Body of pancreas (tissue), 4 donors: ENCODE measurements at regions not wholly inside any gene's neighbourhood (a gene's known extent, or its start where the extent isn't known, plus 50 kb on each side); places are given as distances from the start of the nearest gene placed in this dataset.

Experiments used
- ATAC-seq: fragments of 150-250 bp; one replicate; pipeline ENCODE4 v1.9.1; 2016
- DNase-seq, 4 donors: peaks; one replicate each; pipeline ENCODE4 v3.0.0-alpha.2; 2019
- H3K27ac ChIP-seq, 4 donors: fragments of 200-600 bp; sonication (generic); 1 replicate in 3 of 4; 2 replicates in 1 of 4; pipeline versions ENCODE4 v1.5.1 to v1.6.1; 2016 to 2019; ENCODE audit warnings: mild to moderate bottlenecking in 1 of 4, mixed read lengths in 1 of 4, moderate library complexity in 1 of 4
- H3K27me3 ChIP-seq, 2 donors: fragments of 200-600 bp; sonication (generic); one replicate each; pipeline ENCODE4 v1.6.0; 2016; ENCODE audit warnings: mild to moderate bottlenecking in 1 of 2
- H3K36me3 ChIP-seq, 2 donors: fragments of 200-600 bp; sonication (generic); replicated peaks in 1 of 2; 2 replicates each; pipeline ENCODE4 v1.5.1; 2016; ENCODE audit warnings: low read depth in 2 of 2; ENCODE audit not compliant: insufficient read depth in 1 of 2
- H3K4me1 ChIP-seq: fragments of 200-600 bp; sonication (generic); one replicate; pipeline ENCODE4 v1.6.0; 2016
- H3K4me3 ChIP-seq, 2 donors: fragments of 200-600 bp; sonication (generic); 1 replicate in 1 of 2; 2 replicates in 1 of 2; pipeline ENCODE4 v1.5.1; 2016 to 2019
- H3K9me3 ChIP-seq, 3 donors: fragments of 200-600 bp; sonication (generic); 1 replicate in 2 of 3; 2 replicates in 1 of 3; pipeline ENCODE4 v1.5.1; 2016
- CTCF ChIP-seq, 7 experiments: fragments of 450-650 bp in 4 of 7; fragments of 200-600 bp in 3 of 7; sonication (generic) in 3 of 7; IDR thresholded peaks; one replicate each; pipeline ENCODE4 v1.5.1; 2016 to 2019; ENCODE audit warnings: antibody characterized with exemption in 7 of 7
- POLR2A ChIP-seq, 3 donors: fragments of 450-650 bp; IDR thresholded peaks; one replicate each; pipeline ENCODE4 v1.6.1; 2016; ENCODE audit warnings: antibody characterized with exemption in 3 of 3, mild to moderate bottlenecking in 2 of 3
- WGBS, 2 donors: methylation state at CpG; one replicate each; pipeline ENCODE4 v1.1.5; 2017; 5-methylcytosine and 5-hydroxymethylcytosine counted together
- intact Hi-C: fragments of 100-400 bp; cut with DNase I; formaldehyde crosslinking; loops from one replicate; pipeline ENCODE4 v1.15.1; 2023

GRCh38 chr1:165045902-165046301 lies 310.6 kb downstream of the LMX1A start:
- intact Hi-C loops, result no loop called here
- no peak for ATAC-seq
- no peak for TF ChIP-seq POLR2A (IDR thresholded peaks at IDR 0.05)
- no peak for TF ChIP-seq CTCF (IDR thresholded peaks at IDR 0.05)
- no peaks in the 10 kb centered on the region for H3K4me1 ChIP-seq
- no peaks in the 10 kb centered on the region for H3K36me3 ChIP-seq
- no peak overlapping the region for H3K4me3 ChIP-seq
- WGBS, 2 donors, result 81 to 83% methylated on average over 1 to 4 of the region's 4 CpGs
- DNase-seq, result no peak
- no peaks in the 10 kb centered on the region for H3K9me3 ChIP-seq
- H3K27ac ChIP-seq, result no peak overlapping the region
- no peaks in the 10 kb centered on the region for H3K27me3 ChIP-seq

GRCh38 chr1:165040641-165041040 lies 315.9 kb downstream of the LMX1A start:
- ATAC-seq, result no peak
- Histone ChIP-seq H3K27ac (no peak overlapping the region), H3K9me3 (no peaks in the 10 kb centered on the region), H3K4me1 (no peaks in the 10 kb centered on the region), H3K4me3 (no peak overlapping the region), H3K27me3 (no peaks in the 10 kb centered on the region), H3K36me3 (no peaks in the 10 kb centered on the region)
- 65 to 70% methylated on average over 1 of the region's 1 CpG for WGBS, 2 donors
- no peak for TF ChIP-seq POLR2A (IDR thresholded peaks at IDR 0.05)
- TF ChIP-seq CTCF (IDR thresholded peaks at IDR 0.05), result no peak
- intact Hi-C loops, result no loop called here
- no peak for DNase-seq

GRCh38 chr1:165039996-165040395 lies 316.5 kb downstream of the LMX1A start:
- H3K27me3 ChIP-seq, result no peaks in the 10 kb centered on the region
- H3K27ac ChIP-seq, result no peak overlapping the region
- no peaks in the 10 kb centered on the region for H3K36me3 ChIP-seq
- intact Hi-C loops, result no loop called here
- no peaks in the 10 kb centered on the region for H3K9me3 ChIP-seq
- no peak for ATAC-seq
- TF ChIP-seq POLR2A (IDR thresholded peaks at IDR 0.05) (no peak), CTCF (IDR thresholded peaks at IDR 0.05) (no peak)
- H3K4me3 ChIP-seq, result no peak overlapping the region
- H3K4me1 ChIP-seq, result no peaks in the 10 kb centered on the region
- no peak for DNase-seq
- 33 to 40% methylated on average over 3 of the region's 3 CpGs for WGBS, 2 donors

- WGBS, 2 donors, result 69 to 75% methylated on average over 6 of the region's 6 CpGs
- no peak overlapping the region for H3K4me3 ChIP-seq
- no peaks in the 10 kb centered on the region for H3K9me3 ChIP-seq
- no peaks in the 10 kb centered on the region for H3K27me3 ChIP-seq
- DNase-seq, result no peak
- no peak for TF ChIP-seq POLR2A (IDR thresholded peaks at IDR 0.05)
- H3K36me3 ChIP-seq, result no peaks in the 10 kb centered on the region
- ATAC-seq, result no peak
- H3K4me1 ChIP-seq, result no peaks in the 10 kb centered on the region
- intact Hi-C loops, result no loop called here
- H3K27ac ChIP-seq, result no peak overlapping the region
These were observed 320.1 kb downstream of the LMX1A start for GRCh38 chr1:165036403-165036802.

- TF ChIP-seq CTCF (IDR thresholded peaks at IDR 0.05), result no peak
- no peak for TF ChIP-seq POLR2A (IDR thresholded peaks at IDR 0.05)
- ATAC-seq (no peak), DNase-seq (no peak)
- 47 to 50% methylated on average over 3 of the region's 3 CpGs for WGBS, 2 donors
- Histone ChIP-seq H3K27ac (no peak overlapping the region), H3K4me3 (no peak overlapping the region), H3K27me3 (no peaks in the 10 kb centered on the region), H3K36me3 (no peaks in the 10 kb centered on the region), H3K9me3 (no peaks in the 10 kb centered on the region), H3K4me1 (no peaks in the 10 kb centered on the region)
- intact Hi-C loops, result no loop called here
These were observed 322.2 kb downstream of the LMX1A start for GRCh38 chr1:165034136-165034809.
